ENCODE measurements at regions not wholly inside any gene's neighbourhood (a gene's known extent, or its start where the extent isn't known, plus 50 kb on each side); places are given as distances from the start of the nearest gene placed in this dataset.

DNA sequence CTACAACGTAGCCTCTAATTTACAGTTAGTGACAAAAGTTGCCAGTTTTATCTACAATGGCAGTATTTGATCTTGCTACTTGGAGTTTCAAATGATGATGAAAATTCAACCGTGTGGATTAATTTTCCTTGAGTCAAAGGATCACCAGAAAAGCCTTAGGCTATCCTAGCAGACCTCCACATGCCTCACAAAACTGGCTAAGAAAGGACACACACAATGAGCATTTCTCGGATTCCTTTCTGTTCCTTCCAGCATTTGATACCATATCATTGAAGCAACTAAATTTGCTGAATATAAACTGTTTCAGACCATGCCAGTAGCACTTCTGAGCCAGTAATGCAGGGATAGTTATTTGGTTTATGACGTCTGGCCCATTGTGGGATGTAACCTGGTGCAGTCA, 587.4 kb upstream of the MDFIC2 start:
- DNase-seq = no peak

DNA sequence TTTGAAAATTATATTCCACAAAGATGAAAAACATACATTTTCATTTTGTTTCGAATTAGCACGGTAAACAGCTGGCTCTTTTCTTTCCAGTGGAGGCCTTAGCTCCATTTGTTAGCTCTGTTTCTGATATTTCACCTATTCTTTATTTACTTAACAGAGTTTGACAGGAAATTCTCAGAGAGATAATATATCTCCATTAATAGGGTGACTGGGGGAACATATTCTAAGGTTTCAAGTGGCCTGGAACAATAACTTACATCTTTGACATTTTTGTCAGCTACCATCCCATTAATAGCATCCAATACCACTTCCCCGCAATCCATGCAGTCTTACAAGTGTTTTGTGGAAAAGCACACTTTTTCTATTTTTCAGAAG, 577.6 kb upstream of the MDFIC2 start:
- no peak for DNase-seq

DNA sequence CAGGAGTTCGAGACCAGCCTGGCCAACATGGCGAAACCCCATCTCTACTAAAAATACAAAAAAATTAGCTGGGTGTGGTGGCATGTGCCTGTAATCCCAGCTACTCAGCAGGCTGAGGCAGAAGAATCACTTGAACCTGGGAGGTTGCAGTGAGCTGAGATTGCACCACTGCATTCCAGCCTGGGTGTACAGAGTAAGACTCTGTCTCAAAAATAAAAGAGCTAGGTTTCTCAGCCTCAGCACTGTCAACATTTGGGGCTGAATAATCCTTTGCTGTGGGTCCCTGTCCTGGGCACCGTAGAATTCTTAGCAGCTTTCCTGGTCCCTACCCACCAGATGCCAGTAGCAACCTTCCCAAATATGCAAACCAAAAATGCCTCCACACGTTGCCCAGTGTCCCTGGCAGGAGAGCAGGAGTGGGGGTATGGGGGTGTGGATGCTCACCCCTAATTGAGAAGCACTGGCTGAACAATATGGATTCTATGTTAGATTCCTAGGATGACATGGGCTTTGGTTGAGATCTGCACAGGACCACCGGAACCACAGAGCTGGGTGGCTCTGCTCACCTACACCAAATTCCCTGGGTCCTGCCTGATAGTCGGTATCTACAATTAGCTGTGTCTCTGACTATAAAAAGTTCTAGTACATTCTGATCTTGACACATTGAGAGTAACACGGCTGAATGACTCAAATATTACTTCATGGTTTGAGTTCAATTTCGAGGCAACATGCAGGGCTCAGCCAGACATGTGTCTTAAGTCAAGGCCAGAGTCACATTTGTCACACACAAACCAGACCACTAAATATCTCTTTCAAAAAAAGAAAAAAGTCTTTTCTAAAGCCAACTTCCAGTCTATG, 577.0 kb upstream of the MDFIC2 start:
- no peak for DNase-seq

DNA sequence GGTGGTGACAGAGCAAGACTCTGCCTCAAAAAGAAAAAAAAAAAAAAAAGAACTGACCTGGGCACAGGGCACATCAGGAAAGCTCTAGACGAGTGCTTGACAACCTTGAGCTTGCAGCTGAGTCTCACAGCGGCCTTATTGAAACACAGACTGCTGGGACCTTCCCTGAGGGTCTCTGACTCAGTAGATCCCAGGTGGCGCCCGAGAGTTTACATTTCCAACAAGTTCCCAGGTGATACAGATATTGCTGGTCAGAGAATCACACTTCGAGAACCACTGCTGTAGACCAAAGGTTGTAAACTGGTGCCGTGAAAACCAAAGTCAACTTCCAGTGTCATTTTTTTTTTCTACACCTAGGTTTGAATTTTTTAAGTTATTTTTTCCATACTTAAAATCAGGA, 573.2 kb upstream of the MDFIC2 start:
- no peak for DNase-seq

DNA sequence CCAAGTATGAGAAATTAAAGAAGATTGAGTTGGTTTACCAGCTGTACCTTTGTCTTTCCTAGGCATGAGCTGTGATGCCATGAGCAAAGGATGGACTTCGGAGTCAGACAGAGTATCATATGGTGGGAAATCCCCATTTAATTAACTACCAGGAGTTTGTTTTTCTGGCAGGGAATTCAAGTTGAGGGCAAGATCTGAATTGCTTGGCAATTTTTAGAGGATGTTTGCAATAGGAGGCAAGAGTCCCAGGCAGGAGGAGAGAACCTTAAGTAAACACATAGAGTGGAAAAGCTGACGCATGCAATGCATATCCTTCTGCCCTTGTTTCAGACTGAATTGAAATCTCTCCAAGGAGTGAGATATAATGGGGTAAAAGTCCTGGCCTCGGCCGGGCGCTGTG, 569.7 kb upstream of the MDFIC2 start:
- no peak for DNase-seq

DNA sequence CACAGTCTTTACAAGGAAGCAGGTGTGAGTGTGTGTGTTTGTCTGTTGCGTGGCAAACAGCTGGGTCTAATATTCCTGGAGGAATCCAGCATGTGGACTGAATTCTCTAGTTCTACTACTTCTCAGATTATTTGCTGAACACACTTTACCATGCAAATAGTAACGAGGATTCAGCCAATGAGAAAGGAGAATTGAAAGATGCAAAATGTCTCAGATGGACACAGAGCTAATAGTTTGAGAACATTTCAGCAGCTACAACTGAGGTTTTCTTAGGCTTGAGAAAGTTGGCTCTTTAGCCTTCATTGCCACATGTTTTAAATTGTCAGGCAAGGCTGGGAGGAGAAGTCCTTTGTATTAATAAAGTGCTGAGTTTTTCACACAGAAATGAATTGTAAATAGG, 568.0 kb upstream of the MDFIC2 start:
- no peak for DNase-seq

DNA sequence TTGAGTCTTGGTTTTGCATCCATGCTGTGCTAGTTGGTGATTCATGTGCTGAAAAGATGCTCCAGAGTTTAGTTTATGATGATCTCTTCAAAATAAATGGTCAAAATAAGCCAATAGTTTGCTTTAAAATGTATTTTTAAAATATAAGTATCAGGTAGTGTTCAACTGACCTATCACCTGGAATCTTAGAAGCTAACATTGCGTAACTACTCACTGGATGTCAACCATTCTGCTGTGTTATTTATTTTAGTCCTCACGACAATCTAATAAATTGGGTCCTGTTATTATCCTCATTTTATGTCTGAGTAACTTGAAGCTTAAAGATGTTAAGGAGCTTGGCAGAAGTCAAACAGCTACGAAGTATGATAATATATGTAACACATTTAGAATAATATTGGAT, 563.7 kb upstream of the MDFIC2 start:
- no peak for DNase-seq

DNA sequence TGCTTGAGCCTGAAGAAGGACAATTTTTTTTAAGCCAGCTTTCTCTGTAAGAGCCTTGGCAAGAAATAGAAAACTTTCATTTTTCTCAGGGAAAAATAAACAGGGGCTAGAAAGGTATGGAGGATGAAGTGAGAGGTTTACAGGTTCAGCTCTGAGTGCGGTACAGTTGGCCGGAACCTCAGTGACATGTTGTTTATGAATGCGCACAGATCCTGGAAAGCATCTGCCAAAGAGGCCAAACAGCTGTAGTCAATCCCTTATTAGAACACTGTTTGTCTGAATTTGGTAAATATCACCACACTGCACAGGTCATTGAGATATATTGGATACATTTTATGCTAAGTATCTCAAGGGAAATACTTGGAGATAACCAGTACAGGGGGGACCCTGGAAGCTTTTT, 561.8 kb upstream of the MDFIC2 start:
- DNase-seq = no peak

DNA sequence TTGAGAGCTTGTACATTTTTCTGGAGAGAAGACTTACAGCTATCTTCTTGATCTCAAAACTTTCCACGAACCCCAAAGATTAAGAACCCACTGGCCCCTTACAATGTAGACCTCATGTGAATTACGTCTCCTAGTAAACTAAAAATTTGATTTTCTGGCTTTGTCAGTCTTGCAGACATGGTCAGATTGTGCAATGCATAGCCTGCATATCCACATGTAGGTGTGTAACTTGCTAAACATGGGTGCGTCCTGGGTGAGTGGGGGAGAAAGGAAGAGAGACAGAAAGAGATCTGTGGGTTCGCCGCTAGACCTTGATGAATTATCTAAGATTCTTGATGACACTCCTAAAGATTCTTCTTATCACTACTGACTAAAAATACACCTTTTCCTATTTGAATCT, 561.2 kb upstream of the MDFIC2 start:
- DNase-seq = no peak

DNA sequence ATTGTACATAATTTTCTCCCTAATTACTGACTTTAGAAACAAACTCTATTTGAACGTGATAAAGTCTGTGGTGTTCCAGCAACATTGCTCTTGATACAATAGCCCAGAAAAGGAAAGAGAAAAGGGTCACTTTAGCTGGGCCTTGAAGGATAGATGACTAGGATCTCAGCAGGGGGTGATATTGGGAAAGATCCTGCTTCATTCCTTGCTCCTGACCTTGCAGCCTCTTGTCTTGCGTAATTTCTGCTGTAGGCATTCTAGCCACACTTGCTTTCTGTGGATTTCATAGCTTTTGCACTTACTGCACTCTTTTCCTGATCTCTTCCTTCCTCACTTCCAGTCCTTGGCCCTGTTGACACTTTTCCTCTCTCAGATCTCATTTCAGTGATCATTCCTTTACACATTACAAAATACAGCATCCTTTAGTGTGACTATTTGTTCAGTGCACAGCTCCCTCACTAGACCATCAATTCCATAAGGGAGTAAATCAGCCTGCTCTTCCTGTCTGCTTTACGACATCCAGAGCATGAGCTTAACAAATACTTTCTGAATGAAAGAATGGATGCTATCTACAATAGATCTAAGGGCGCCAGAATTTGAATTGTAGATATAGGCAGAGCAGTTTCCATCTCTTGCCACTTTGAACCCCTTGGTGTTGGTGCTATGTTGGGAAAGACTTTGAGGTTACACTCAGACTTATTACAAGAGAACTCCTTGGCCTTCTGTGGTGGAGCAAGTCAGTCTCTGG, 559.6 kb upstream of the MDFIC2 start:
- no peak for DNase-seq

DNA sequence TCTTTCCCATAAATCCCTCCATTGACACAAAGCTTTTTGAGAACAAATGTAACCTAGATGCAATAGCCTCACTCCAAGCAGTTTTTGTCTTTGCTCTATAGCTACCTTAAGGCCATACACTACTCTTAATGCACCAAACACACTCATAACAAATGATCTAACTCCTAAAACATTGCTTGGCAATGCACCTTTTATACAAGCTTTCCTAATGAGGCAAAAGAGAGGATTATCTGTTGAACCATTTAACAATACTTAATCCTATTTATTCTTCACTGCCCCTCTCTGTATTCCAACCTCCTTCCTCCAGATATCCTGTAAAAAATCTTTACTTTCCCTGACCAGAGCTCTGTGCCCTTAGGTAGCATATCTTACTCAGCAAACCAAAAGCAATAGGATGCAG, 558.1 kb upstream of the MDFIC2 start:
- DNase-seq = no peak

DNA sequence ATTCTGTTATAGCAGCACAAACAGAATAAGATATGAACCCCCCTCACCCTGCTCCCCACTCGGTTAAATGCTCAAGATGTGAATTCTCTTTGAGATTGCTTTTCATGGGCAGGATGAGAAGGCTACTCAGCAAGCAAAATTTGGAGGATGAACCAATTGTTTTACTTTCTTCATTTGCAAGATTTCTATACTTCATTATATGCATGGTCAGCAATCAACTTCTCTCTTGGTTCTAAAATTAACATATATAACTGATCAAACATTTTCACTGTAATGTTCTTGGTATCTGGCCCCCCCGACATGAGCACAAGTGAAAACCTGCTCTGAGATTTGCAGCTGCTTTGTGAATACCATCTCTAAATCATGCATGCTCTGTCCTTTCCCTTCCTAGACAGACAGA, 556.1 kb upstream of the MDFIC2 start:
- no peak for DNase-seq

DNA sequence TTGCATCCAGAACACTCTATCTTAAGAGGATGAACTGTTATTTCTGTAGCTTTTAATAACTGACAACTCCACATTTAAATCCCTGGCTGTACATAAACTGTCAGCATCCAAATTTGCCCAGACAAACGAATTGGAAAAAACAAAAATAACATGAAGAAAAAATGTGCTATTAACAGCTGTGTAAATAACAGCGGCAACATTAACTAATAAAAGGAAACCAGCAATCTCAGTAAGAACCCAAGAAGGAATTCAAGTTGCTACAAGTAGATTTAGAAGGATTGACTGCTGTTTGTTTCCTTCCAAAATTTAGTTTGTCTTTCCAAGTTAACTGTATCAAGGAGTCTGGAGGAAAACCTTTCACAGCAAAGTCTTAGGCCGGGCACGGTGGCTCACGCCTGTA, 550.6 kb upstream of the MDFIC2 start:
- DNase-seq = no peak

DNA sequence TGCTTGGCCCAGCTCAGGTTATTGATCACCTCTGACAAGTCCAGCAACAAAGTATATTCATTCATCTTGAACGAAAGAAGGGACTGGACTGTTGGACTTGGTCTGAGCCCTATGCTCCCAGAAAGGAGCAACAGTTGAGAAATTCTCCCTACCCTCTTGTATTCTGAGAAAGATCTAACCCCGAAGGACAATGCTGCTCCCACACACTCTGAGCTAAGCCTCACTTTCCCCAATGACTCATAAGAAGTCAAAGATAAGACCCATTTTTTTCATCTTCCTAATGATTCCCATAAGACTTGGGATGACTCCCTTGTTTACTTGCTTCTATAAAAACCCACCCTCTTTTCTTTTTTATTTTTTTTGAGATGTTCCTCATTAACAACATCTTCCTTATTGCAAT, 549.4 kb upstream of the MDFIC2 start:
- no peak for DNase-seq

DNA sequence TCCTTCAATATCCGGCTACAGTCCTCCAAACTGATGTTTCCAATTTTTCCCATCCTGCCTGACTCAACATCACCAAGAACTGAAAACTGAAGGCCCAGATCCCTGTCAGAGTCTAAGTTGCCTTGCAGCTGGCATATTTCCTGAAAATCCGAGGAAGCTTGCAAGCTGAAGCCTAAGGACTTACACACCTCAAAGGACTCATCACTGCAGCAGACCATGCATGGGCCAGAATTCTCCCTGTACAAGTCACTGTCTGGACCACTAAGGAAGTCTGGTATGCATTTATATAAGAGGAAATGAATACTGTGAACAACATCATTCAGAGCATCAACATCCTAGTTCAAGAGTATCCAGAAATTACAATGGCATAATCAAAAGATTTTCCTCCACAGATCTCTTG, 548.8 kb upstream of the MDFIC2 start:
- DNase-seq = no peak

DNA sequence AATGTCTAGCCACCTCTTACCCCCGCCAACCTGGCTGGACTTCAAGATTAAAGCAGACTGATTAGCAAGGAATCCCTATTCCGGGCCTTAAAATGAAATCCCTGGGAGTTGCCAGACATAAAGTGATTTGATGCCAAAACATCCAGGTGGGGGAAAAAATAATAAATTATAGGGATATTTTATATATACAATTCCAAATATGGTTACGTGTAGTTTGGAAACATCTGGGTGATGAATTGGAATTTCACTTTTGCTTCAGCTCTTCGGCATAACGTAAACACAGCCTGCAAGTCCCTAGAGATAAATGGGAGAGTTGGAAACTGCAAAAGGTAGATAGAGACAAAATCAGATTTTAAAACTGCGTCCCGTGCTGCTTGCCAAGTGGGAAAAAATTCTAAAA, 545.5 kb upstream of the MDFIC2 start:
- no peak for DNase-seq

DNA sequence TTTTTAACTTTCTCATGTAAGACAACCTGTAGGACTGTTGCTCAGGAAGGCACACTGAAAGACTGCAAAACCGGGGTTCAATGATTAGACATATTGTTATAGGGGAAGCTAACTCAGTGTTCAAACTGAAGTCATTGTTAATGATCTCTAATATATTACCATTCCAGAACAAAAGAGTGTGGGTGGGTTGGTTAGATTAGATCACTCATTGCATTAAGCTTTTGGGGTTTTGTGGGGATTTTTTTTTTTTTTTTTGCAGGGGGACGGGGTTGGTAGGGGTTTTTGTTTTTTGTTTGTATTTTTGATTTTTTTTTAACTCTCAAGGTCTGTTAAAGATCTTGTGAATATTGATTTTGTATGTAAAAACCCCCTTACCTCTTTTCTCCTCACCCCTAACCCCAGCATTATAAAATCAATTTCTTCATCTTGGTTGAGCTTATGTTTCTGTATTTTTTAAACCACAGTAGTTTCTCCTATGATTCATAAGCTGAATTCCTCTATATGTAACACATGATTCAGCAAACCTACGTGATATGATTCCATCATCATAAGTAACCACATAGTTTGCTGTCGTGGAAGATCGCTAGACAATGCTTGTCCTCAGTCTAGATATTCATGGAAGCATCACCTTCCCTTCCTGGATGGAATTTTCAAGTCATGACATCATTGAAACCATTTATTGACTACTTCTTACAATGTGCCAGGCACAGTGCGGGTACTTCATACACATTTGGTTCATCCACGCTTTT, 544.1 kb upstream of the MDFIC2 start:
- no peak for DNase-seq

DNA sequence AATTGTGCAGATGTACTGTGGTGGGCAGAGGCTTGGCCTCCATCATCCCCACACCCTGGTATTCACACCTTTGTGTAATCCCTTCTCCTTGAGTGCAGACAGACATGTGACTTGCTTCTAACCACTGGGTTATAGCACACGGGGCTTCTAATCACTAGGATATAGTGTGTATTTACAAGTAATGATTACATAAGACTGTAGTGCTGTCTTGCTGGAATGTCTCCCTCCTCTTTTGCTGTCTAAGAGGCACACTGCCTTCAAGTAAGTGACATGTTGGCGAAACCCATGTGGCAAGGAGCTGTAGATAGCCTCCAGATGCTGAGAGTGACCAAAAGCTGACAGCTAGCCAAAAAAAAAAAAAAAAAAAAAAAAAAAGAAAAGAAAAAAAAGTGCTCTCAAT, 542.7 kb upstream of the MDFIC2 start:
- DNase-seq = no peak

DNA sequence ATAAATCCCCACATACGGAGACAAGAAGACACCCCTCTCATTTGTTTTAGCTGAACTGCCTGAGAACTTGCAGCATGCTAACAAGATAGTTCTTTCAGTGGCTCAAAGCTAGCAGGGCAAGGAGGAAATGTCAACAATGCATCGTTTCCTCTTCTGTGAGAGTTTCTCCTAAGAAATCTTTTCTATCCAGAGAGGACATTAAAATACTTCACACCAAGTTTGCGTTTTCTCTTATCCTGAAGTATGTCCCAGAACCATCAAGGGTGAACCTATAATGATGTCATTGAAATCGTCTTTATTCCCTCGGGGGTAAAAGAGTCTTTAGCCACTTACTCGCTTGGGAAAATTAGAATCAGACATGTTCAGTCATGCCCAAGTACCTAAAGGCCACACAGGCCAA, 541.7 kb upstream of the MDFIC2 start:
- DNase-seq = no peak

DNA sequence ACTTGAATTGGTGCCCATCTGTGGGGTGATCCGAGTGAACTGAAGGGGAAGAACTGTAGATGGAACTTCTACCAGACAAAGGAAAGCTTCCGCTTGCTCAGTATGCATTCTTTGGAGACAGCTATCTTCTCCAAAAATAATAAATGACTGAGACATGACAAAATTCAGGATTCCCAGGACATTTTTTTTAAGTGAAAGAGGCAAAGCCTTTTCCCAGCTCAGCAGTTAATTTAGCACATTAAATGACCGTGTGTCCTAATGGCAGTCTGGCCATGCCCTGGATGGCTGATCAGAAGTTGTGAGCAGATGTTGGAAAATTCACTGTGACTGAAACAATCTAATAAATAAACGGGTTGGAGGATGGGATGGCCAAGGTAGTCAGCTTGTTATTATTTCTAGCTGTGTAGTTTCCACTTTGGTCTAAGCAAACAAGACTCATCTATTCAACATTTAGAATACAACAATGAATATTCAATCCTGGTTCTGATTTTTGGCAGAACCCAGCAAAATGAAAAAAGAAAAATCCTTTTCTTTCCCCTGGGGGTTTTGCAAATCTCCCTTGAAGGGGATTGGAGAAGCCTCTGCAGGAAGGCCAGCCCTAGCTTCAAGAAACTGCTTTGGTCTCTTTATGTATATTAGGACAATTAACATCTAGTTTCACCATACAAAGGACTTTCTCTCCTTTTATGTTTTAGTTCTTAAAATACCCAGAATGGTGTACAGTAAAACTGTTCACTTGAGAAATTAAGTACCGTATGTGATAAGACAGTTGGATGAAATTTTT, 540.9 kb upstream of the MDFIC2 start:
- DNase-seq = no peak

DNA sequence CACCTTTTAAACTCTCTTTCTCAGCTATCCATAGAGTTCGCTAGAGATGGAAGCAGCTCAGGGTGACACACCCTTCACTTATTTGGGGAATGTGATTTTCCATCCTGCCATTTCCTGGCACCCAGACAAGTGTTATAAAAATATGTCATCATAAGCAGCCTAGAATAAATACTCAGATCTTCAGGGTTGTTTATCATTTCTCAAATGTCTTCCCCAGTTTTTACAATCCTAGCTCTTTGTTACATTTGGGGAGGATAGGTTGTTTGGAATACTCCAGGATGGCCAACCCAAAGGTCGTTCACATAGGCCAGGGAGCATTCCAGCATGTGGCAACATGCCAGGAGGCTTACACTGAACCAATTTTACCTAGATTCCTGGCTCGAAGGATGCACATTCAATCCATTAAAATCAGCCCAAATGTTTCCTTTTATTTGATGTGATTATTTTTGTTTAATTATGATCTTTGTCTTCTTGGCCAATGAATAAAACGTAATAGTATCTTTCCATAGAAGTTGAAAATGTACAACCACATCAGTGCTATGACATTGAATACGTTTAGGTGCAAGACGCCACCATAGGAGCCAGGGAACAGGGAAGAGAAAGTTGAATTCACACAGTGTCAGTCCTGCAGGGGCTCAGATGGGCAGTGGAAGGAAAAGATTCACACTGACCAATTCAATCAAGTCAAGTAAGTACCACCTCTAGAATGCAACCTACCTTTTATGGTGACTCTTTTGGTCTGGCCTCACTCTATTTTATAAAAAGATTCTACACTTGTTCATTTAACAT, 537.7 kb upstream of the MDFIC2 start:
- no peak for DNase-seq
